ENCODE measurements at regions not wholly inside any gene's neighbourhood (a gene's known extent, or its start where the extent isn't known, plus 50 kb on each side); places are given as distances from the start of the nearest gene placed in this dataset.

DNA sequence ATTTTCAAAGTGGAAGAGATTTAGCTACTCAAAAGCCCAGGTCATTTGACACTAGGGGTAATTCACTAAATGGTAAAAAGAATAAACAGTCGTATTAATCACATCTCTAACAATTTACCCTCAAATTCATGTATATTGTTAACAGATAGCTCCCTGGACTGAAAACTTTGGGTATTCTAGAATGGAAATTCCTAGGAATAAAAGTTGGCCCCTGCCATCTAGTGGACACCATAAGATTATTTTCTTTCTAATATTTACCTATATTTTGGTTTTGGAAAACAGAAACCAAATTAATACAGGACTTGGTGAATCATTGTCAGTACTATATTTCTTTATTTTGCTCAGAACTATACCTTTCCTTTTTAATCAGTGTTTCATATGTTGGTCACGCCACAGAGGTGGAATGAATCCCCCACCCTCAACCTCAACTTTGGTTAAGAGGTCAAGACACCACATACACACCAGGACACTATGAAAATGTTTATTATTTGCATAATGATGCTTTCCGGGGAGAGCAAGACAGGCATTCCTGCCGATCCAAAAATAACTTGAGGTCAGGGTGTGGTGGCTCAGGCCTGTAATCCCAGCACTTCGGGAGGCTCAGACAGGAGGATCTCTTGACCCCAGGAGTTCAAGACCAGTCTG is 96.2 kb upstream of the APOOL start:
- TF ChIP-seq, protein P1, sequence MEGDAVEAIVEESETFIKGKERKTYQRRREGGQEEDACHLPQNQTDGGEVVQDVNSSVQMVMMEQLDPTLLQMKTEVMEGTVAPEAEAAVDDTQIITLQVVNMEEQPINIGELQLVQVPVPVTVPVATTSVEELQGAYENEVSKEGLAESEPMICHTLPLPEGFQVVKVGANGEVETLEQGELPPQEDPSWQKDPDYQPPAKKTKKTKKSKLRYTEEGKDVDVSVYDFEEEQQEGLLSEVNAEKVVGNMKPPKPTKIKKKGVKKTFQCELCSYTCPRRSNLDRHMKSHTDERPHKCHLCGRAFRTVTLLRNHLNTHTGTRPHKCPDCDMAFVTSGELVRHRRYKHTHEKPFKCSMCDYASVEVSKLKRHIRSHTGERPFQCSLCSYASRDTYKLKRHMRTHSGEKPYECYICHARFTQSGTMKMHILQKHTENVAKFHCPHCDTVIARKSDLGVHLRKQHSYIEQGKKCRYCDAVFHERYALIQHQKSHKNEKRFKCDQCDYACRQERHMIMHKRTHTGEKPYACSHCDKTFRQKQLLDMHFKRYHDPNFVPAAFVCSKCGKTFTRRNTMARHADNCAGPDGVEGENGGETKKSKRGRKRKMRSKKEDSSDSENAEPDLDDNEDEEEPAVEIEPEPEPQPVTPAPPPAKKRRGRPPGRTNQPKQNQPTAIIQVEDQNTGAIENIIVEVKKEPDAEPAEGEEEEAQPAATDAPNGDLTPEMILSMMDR (IDR thresholded peaks at IDR 0.05), result peak; percentile 60
- TF ChIP-seq SMC3 (IDR thresholded peaks at IDR 0.05; ENCODE audit: low read depth, low read length), result no peak
- TF ChIP-seq FOSL2 (IDR thresholded peaks at IDR 0.05; ENCODE audit: borderline replicate concordance, low read depth), result no peak
- TF ChIP-seq, protein P2, sequence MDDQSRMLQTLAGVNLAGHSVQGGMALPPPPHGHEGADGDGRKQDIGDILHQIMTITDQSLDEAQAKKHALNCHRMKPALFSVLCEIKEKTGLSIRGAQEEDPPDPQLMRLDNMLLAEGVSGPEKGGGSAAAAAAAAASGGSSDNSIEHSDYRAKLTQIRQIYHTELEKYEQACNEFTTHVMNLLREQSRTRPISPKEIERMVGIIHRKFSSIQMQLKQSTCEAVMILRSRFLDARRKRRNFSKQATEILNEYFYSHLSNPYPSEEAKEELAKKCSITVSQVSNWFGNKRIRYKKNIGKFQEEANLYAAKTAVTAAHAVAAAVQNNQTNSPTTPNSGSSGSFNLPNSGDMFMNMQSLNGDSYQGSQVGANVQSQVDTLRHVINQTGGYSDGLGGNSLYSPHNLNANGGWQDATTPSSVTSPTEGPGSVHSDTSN (IDR thresholded peaks at IDR 0.05), result no peak
- no peak for TF ChIP-seq TAF1 (IDR thresholded peaks at IDR 0.05; ENCODE audit: borderline replicate concordance, low read depth, low read length)
- no peak for TF ChIP-seq NRF1 (IDR thresholded peaks at IDR 0.05; ENCODE audit: low read depth, low read length)
- TF ChIP-seq, protein P3, sequence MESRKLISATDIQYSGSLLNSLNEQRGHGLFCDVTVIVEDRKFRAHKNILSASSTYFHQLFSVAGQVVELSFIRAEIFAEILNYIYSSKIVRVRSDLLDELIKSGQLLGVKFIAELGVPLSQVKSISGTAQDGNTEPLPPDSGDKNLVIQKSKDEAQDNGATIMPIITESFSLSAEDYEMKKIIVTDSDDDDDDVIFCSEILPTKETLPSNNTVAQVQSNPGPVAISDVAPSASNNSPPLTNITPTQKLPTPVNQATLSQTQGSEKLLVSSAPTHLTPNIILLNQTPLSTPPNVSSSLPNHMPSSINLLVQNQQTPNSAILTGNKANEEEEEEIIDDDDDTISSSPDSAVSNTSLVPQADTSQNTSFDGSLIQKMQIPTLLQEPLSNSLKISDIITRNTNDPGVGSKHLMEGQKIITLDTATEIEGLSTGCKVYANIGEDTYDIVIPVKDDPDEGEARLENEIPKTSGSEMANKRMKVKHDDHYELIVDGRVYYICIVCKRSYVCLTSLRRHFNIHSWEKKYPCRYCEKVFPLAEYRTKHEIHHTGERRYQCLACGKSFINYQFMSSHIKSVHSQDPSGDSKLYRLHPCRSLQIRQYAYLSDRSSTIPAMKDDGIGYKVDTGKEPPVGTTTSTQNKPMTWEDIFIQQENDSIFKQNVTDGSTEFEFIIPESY (IDR thresholded peaks at IDR 0.05; ENCODE audit: borderline replicate concordance, low read depth), result no peak
